Testis (tissue), 2 donors: ENCODE measurements at regions not wholly inside any gene's neighbourhood (a gene's known extent, or its start where the extent isn't known, plus 50 kb on each side); places are given as distances from the start of the nearest gene placed in this dataset.

Source experiments
- POLR2A ChIP-seq: fragments of 450-650 bp; IDR thresholded peaks from one replicate; pipeline ENCODE4 v1.6.1; 2017; ENCODE audit warnings: antibody characterized with exemption, mild to moderate bottlenecking, moderate library complexity
- TF ChIP-seq, protein P1 (sequence below), 3 experiments: fragments of 450-650 bp in 2 of 3; fragments of 200-600 bp in 1 of 3; sonication (generic) in 1 of 3; IDR thresholded peaks; one replicate each; pipeline ENCODE4 v1.5.1; 2016 to 2019; ENCODE audit warnings: antibody characterized with exemption in 3 of 3, mild to moderate bottlenecking in 2 of 3, moderate library complexity in 1 of 3

DNA sequence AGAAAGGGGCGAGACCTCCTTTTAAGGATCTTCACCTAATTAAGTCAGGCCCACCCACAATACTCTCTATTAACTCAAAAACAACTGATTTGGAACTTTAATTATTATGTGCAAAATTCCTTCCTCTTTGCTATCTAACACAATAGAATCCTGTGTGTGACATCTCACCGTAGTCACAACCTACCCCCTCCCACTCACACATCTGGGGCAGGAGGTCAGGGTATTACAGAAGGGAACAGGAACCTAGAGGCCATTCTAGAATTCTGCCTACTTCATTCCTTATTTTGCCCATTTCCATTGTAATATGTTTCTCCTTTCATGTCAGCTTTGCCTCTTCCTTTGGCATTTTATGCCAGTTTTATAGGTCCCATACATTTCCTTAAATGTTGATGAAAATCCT is 829.3 kb upstream of the ID2 start:
- TF ChIP-seq, protein P1, sequence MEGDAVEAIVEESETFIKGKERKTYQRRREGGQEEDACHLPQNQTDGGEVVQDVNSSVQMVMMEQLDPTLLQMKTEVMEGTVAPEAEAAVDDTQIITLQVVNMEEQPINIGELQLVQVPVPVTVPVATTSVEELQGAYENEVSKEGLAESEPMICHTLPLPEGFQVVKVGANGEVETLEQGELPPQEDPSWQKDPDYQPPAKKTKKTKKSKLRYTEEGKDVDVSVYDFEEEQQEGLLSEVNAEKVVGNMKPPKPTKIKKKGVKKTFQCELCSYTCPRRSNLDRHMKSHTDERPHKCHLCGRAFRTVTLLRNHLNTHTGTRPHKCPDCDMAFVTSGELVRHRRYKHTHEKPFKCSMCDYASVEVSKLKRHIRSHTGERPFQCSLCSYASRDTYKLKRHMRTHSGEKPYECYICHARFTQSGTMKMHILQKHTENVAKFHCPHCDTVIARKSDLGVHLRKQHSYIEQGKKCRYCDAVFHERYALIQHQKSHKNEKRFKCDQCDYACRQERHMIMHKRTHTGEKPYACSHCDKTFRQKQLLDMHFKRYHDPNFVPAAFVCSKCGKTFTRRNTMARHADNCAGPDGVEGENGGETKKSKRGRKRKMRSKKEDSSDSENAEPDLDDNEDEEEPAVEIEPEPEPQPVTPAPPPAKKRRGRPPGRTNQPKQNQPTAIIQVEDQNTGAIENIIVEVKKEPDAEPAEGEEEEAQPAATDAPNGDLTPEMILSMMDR (IDR thresholded peaks at IDR 0.05) = no peak
- TF ChIP-seq POLR2A = no peak
